ENCODE measurements at regions not wholly inside any gene's neighbourhood (a gene's known extent, or its start where the extent isn't known, plus 50 kb on each side); places are given as distances from the start of the nearest gene placed in this dataset.

- no peak for TF ChIP-seq CTCF (IDR thresholded peaks at IDR 0.05; ENCODE audit: borderline replicate concordance, extremely low read depth, low read length, poor library complexity, severe bottlenecking)
- TF ChIP-seq EZH2 (IDR thresholded peaks at IDR 0.05; ENCODE audit: borderline replicate concordance, low read depth, low read length, severe bottlenecking): no peak
Measured at GRCh38 chr18:22324191-22325131, 93.3 kb downstream of the CTAGE1 start.
